ENCODE measurements at regions not wholly inside any gene's neighbourhood (a gene's known extent, or its start where the extent isn't known, plus 50 kb on each side); places are given as distances from the start of the nearest gene placed in this dataset.

GRCh38 chr1:200299571-200299970, 110.3 kb downstream of the ZNF281 start:
- POLR2A ChIA-PET = no interaction called here
- DNase-seq = no peak
- Histone ChIP-seq H3K9me3 (no peaks in the 10 kb centered on the region), H3K4me3 (ENCODE audit: low read depth, low read length) (no peak overlapping the region), H3K36me3 (ENCODE audit: control insufficient read depth, insufficient read depth, low read length) (no peaks in the 10 kb centered on the region), H3K4me1 (peaks cover 22% of the 10 kb centered on the region), H3K27me3 (replicated peaks; ENCODE audit: control insufficient read depth, insufficient read depth, low read length) (no peaks in the 10 kb centered on the region)
- CTCF ChIA-PET = interaction anchor here (1.2 kb wide), 1 partner anchor 10 kb away, joined by 8 read pairs; no protein-coding TSS in a partner anchor
- TF ChIP-seq CTCF (IDR thresholded peaks at IDR 0.05; ENCODE audit: insufficient read depth in 1 of 2, low read depth in 1 of 2, low read length in 1 of 2, severe bottlenecking in 1 of 2, unreplicated experiment in 1 of 2) = no peak
- Mint-ChIP-seq H3K36me3 (ENCODE audit: insufficient read depth, unreplicated experiment) (peaks cover 5% of the 10 kb centered on the region), H3K4me3 (ENCODE audit: unreplicated experiment) (no peak overlapping the region), H3K9me3 (ENCODE audit: unreplicated experiment) (no peaks in the 10 kb centered on the region), H3K27ac (ENCODE audit: unreplicated experiment) (no peak overlapping the region), H3K4me1 (ENCODE audit: low read depth, unreplicated experiment) (peaks cover 25% of the 10 kb centered on the region), H3K27me3 (ENCODE audit: insufficient read depth, unreplicated experiment) (no peaks in the 10 kb centered on the region)
- no TSS peak for BruUV-seq (replicated peaks)
- intact Hi-C loops (cut with micrococcal nuclease; ENCODE audit: unreplicated experiment) = loop anchor here (5.0 kb wide), 1 partner anchor 113 kb away; the partner anchor contains the start of gene ZNF281

DNA sequence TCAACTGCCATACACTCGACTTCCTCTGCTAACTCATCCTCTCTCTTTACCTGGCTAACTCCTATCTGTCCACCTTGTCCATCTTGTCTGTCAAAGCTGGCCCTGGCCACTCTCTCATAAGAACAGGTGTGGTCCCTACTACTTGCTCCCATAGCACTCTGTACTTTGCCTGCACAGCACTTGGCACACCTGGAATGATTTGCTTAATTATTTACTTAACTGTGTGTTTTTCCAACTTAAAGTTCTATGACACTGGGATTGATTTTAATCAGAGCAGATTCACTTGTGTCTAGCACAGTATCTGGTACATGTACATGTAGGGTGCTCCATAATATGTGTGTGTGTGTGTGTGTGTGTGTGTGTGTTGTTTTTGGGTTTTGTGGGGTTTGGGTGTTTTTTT, 111.6 kb downstream of the ZNF281 start:
- intact Hi-C loops (cut with micrococcal nuclease; ENCODE audit: unreplicated experiment) = loop anchor here (5.0 kb wide), 1 partner anchor 114 kb away; the partner anchor contains the start of gene ZNF281
- H3K4me1 Mint-ChIP-seq (ENCODE audit: low read depth, unreplicated experiment) = peaks cover 25% of the 10 kb centered on the region
- Histone ChIP-seq H3K36me3 (ENCODE audit: control insufficient read depth, insufficient read depth, low read length) (no peaks in the 10 kb centered on the region), H3K9me3 (no peaks in the 10 kb centered on the region), H3K4me1 (peaks cover 22% of the 10 kb centered on the region), H3K4me3 (ENCODE audit: low read depth, low read length) (no peak overlapping the region), H3K27me3 (replicated peaks; ENCODE audit: control insufficient read depth, insufficient read depth, low read length) (no peaks in the 10 kb centered on the region)
- no peaks in the 10 kb centered on the region for H3K9me3 Mint-ChIP-seq (ENCODE audit: unreplicated experiment)
- no peak overlapping the region for H3K4me3 Mint-ChIP-seq (ENCODE audit: unreplicated experiment)
- ChIA-PET CTCF (interaction anchor here (0.7 to 1.2 kb wide), 2 partner anchors 9 to 194 kb away, joined by 3 to 8 read pairs; no protein-coding TSS in a partner anchor), POLR2A (no interaction called here)
- no peaks in the 10 kb centered on the region for H3K27me3 Mint-ChIP-seq (ENCODE audit: insufficient read depth, unreplicated experiment)
- no peak for TF ChIP-seq CTCF (IDR thresholded peaks at IDR 0.05; ENCODE audit: insufficient read depth in 1 of 2, low read depth in 1 of 2, low read length in 1 of 2, severe bottlenecking in 1 of 2, unreplicated experiment in 1 of 2)
- no TSS peak for BruUV-seq (replicated peaks)
- no peak for DNase-seq
- H3K36me3 Mint-ChIP-seq (ENCODE audit: insufficient read depth, unreplicated experiment) = peaks cover 5% of the 10 kb centered on the region
- H3K27ac Mint-ChIP-seq (ENCODE audit: unreplicated experiment) = peak overlapping the region; percentile 30

GRCh38 chr1:200296091-200296661, 113.7 kb downstream of the ZNF281 start:
- Histone ChIP-seq H3K4me3 (ENCODE audit: low read depth, low read length) (no peak overlapping the region), H3K27me3 (replicated peaks; ENCODE audit: control insufficient read depth, insufficient read depth, low read length) (no peaks in the 10 kb centered on the region), H3K4me1 (peaks cover 34% of the 10 kb centered on the region), H3K9me3 (no peaks in the 10 kb centered on the region), H3K36me3 (ENCODE audit: control insufficient read depth, insufficient read depth, low read length) (no peaks in the 10 kb centered on the region)
- no peak for TF ChIP-seq CTCF (IDR thresholded peaks at IDR 0.05; ENCODE audit: insufficient read depth in 1 of 2, low read depth in 1 of 2, low read length in 1 of 2, severe bottlenecking in 1 of 2, unreplicated experiment in 1 of 2)
- DNase-seq = peak; percentile 51 to 61
- Mint-ChIP-seq H3K27me3 (ENCODE audit: insufficient read depth, unreplicated experiment) (no peaks in the 10 kb centered on the region), H3K27ac (ENCODE audit: unreplicated experiment) (peak overlapping the region; percentile 64), H3K4me1 (ENCODE audit: low read depth, unreplicated experiment) (peaks cover 31% of the 10 kb centered on the region), H3K4me3 (ENCODE audit: unreplicated experiment) (peak overlapping the region; percentile 20), H3K36me3 (ENCODE audit: insufficient read depth, unreplicated experiment) (peaks cover 5% of the 10 kb centered on the region), H3K9me3 (ENCODE audit: unreplicated experiment) (no peaks in the 10 kb centered on the region)
- no TSS peak for BruUV-seq (replicated peaks)
- ChIA-PET POLR2A (interaction anchor here (0.8 to 1.0 kb wide), 2 partner anchors 18 to 597 kb away, joined by 3 read pairs; no protein-coding TSS in a partner anchor), CTCF (interaction anchor here (0.6 to 1.0 kb wide), 5 partner anchors 16 to 445 kb away, joined by 3 to 4 read pairs (median 3); no protein-coding TSS in a partner anchor)
- intact Hi-C loops (cut with micrococcal nuclease; ENCODE audit: unreplicated experiment) = loop anchor here (1.0 to 5.0 kb wide), 5 partner anchors 18 to 116 kb away; partner anchors contain the start of gene ZNF281
